AG08395 (cell line): ENCODE measurements at regions not wholly inside any gene's neighbourhood (a gene's known extent, or its start where the extent isn't known, plus 50 kb on each side); places are given as distances from the start of the nearest gene placed in this dataset.

ENCODE experiments used
- DNase-seq: peaks from one replicate; pipeline ENCODE4 v3.0.0; 2012; ENCODE audit warnings: mixed read lengths, low spot score

DNA sequence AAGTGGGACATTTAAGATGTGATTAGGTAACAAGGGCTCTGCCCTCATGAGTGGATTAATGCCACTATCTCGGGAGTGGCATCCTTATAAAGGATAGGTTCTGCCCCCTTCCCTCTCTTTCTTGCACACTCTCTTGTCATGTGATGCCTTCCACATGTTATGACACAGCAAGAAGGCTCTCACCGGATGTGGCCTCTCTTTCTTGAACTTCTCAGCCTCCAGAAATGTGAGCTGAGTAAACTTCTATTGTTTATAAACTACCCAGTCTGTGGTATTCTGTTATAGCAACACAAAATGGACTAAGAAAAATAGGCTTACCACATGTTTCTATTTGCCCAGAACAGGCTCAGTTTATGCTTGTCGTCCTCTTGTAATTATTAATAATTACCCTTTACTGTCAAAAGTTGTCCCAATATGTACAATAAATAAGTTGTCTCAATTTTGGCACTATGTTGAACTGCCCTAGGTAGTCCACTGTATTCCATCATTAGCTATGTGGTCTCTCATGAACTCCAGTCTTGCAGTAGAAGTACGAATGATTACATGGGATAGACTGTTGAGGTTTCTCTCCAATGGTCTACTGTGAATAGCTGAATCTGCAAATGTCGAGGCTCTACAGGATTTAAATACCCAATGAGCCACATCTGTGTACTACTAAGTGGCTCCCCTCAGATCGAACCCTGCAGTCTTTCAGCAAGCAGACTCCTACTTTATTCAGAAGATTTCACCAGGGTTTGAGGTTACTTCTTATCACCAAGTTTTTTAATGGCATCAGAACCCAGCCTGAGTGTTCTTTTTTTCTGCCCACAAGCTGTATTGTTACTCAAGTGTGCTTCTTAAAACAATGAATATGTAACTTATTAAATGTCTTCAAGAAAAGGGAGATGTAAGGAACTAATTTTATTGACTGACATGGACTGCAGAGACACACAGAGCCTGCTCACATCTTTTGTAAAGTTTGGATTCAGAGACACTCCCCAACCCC is 102.0 kb upstream of the LEF1 start:
- DNase-seq = peak; percentile 18

- DNase-seq = no peak
Measured at GRCh38 chr4:108264693-108265092, 96.0 kb upstream of the LEF1 start.

DNA sequence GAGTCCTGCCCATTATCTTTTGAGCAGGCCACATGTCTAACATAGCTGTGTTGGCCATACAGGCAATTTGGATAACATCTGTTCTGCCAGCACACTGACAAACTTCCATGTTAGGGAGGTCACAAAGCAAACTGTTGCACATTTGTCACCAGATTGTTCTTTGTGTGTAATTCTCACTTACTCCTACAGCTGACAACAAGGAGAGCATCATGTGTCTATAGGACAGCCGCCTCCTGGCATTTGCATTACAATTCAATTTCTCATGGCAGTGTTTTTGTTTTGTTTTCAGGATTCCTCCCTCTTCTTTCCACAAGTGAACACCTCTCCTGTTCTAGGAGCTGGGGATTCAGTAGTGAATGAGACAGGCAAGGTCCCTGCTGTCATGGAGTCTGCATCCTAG is 94.3 kb upstream of the LEF1 start:
- DNase-seq = no peak

DNA sequence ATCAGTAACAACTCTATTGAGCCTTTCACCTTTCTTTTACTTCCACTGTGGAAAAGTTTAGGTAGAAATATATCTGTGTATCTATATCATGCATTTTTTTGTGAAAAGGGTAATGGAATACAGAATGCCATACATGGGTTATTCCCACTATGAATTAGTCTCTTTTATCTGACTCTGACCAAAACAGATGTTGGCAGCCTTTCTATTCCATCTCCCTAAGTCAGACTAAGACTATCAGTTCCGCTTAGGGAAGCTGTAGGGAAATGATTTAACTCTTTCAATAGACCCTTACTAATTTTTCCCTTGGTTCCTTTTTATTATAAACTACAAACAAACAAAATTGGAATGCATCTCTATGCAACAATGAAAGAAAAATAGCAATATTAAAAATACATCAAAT is 92.3 kb upstream of the LEF1 start:
- DNase-seq = no peak

GRCh38 chr4:108256538-108256937 is 87.8 kb upstream of the LEF1 start:
- DNase-seq = no peak

- DNase-seq = no peak
Measured at GRCh38 chr4:108255203-108255747, 86.5 kb upstream of the LEF1 start.

DNA sequence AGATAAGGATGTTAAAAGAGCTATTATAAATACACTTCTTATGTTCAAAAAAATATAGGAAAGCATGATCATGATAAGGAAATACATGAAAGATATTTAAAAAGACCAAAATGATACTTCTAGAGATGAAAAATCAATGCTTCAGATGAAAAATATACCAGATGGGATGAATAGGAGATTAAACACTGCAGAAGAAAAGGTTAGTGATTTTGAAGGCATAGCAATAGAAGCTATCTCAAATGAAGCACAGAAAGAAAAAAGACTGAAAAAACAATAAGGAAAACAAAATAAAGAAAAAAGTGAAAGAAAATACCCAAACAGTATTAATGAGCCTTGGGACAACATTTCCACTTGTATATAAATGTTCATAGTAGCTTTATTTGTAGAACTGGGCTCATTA is 80.7 kb upstream of the LEF1 start:
- DNase-seq = no peak

DNA sequence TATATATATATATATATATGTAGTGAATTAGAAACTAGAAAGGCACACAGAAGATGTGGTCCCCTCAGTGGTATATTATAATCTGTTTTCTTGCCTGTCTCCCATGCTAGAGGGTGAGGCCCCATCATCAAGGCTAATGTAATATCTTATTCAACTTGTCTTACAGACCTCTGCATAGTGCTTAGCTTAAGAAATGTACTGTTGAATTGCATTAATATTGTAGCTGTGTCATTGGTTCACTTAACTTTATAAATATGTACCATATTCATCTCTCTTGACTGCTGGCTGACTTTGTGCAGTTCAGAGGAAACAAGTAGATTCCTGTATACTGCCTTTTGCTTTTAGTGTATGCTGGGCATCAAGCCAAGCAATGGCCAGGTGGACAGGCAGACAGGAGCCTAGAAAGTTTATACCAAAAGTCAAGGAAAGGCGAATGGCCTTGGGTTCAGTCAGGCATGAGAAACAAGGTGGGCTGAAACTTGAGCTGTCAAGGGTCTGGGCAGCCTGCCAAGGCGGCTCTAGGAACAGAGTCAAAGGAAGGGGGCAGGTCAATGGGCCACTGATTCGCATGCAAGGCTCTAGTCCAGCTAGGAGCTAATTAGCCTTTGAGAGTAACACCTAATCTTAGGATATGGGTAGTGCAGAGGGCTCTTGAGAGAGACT is 78.8 kb upstream of the LEF1 start:
- no peak for DNase-seq

- DNase-seq = no peak
Measured at GRCh38 chr4:108244606-108245005, 75.9 kb upstream of the LEF1 start.

- no peak for DNase-seq
Measured at GRCh38 chr4:108240366-108240765, 71.6 kb upstream of the LEF1 start.

DNA sequence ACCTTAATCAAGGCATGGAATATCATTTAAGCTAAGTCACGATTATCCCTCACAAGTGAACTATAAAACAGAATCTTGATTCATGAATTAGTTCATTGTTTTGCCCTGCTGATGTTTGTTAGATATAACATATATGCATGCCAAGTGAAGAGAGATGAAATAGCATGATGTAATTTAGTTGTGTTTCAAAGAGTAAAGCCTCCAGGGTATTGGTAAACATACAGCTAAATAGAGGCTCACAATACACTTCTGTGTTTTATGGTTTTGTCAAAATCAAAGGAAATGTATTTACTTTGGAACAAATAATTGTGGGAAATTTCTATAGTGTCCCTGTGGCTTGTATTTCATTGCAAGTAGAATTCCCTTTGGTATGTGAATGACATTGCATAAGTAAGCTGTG is 69.0 kb upstream of the LEF1 start:
- no peak for DNase-seq

DNA sequence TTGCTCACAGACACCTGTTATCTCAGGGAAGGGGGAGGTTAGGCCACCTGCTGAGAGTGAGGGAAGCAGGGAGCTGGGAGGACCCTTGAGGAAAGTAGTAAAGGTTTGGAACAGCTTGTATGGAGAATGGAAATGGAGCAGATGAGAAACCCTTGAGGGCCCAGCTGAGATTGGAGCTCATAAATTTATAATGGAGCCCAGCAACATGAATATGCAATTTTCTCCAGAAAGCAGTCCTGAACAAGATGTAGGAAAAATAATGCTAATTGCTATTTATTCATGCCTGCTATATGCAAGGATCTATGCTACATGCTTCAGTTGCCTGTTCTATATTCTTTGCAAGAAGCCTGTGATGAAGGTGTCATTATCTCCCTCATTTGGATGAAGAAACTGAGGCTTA is 67.5 kb upstream of the LEF1 start:
- DNase-seq = no peak

DNA sequence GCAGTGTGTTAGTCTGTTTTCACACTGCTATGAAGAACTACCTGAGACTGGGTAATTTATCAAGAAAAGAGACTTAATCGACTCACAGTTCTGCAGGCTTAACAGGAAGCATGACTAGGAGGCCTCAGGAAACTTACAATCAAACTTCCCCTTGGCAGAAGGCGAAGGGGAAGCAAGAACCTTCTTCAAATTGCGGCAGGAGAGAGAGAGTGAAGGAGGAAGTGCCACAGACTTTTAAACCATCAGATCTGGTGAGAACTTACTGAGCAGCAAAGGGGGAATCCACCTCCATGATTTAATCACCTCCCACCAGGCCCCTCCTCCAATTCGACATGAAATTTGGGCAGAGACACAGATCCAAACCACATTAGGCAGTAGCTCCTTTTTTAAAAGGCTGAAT is 59.2 kb upstream of the LEF1 start:
- DNase-seq = no peak

DNA sequence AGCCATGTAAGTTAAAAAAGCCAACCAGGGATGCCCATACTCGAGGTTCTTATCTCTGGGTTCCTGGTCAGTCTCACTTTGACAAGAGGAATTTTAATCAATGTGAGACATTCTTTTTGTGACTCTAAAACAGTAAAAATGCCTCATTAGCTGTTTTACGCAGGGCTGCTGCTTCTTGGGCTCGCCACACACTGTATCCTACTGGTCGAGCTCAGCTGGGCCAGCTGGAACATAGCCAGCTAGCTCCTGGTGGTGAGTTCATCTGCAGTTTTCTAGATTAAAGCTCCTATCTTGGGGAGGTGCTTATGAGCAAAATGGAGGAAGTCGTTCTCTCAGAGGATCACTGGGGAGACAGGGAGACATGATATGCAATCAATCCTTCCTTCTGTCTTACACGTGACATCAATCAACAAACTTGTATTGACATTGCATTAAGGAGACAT is 55.9 kb upstream of the LEF1 start:
- no peak for DNase-seq

DNA sequence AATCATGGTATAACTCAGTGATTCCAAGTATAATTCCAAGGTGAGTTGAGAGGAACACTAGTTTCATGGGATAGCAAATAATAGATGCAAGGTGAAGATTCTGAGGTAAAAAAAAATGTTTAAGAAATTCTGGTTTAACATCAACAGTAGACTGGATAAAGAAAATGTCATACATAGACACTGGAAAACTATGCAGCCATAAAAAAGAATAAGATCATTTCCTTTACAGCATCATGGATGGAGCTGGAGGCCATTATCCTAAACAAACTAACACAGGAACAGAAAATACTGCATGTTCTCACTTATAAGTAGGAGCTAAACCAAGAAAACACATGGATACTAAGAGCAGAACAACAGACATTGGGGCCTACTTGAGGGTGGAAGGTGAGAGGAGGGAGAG is 54.6 kb upstream of the LEF1 start:
- DNase-seq = no peak

- no peak for DNase-seq
Measured at GRCh38 chr4:108219998-108220397, 51.3 kb upstream of the LEF1 start.
